PC-3 (cell line): ENCODE measurements at regions not wholly inside any gene's neighbourhood (a gene's known extent, or its start where the extent isn't known, plus 50 kb on each side); places are given as distances from the start of the nearest gene placed in this dataset.

ENCODE experiments used
- ATAC-seq: fragments of 200-7000 bp; cut with Tn5 transposase; 2 replicates; pipeline ENCODE4 v1.9.1; 2020; ENCODE audit warnings: mild to moderate bottlenecking, moderate library complexity
- BruUV-seq: library from RNA; stranded (reverse); fragments of 400-500 nt; replicated peaks from 2 replicates; lab custom pipeline; 2021; lab: Mats Ljungman, UMichigan
- CTCF ChIA-PET: fragments of 300-600 bp; sonication (Branson Sonifier 250); formaldehyde crosslinking; loops from one replicate; lab custom pipeline; 2022; ENCODE audit warnings: antibody characterized with exemption; lab: Charles Lee
- POLR2A ChIA-PET: fragments of 300-600 bp; sonication (Branson Sonifier 250); formaldehyde crosslinking; loops from one replicate; lab custom pipeline; 2022; ENCODE audit warnings: antibody characterized with exemption; ENCODE audit not compliant: unreplicated experiment; lab: Charles Lee
- DNase-seq: peaks from one replicate; pipeline ENCODE4 v3.0.0-alpha.2; 2015
- H2AFZ ChIP-seq: fragments of 300-600 bp; sonication (generic); 2 replicates; pipeline ENCODE4 v1.6.0; 2016; ENCODE audit warnings: antibody characterized with exemption, low read length
- H3F3A ChIP-seq: fragments of 300-600 bp; sonication (generic); one replicate; pipeline ENCODE4 v1.6.0; 2017; ENCODE audit warnings: antibody characterized with exemption, low read length, control low read depth, mild to moderate bottlenecking; ENCODE audit not compliant: unreplicated experiment
- H3K27ac ChIP-seq: fragments of 300-600 bp; sonication (generic); 2 replicates; pipeline ENCODE4 v1.5.1; 2016; ENCODE audit warnings: mild to moderate bottlenecking, low read length
- H3K27me3 ChIP-seq: fragments of 300-600 bp; sonication (generic); 2 replicates; pipeline ENCODE4 v1.6.1; 2016; ENCODE audit warnings: low read length, mixed read lengths
- H3K36me3 ChIP-seq: fragments of 300-600 bp; sonication (generic); 2 replicates; pipeline ENCODE4 v1.6.1; 2016; ENCODE audit warnings: low read depth, mixed run types, low read length, mixed read lengths
- H3K4me1 ChIP-seq: fragments of 300-600 bp; sonication (generic); 2 replicates; pipeline ENCODE4 v1.5.1; 2016; ENCODE audit warnings: low read length; ENCODE audit not compliant: insufficient read depth
- H3K4me2 ChIP-seq: fragments of 300-600 bp; sonication (generic); 2 replicates; pipeline ENCODE4 v1.6.0; 2016; ENCODE audit warnings: low read length
- H3K4me3 ChIP-seq: fragments of 300-600 bp; sonication (generic); 2 replicates; pipeline ENCODE4 v1.5.1; 2016; ENCODE audit warnings: mild to moderate bottlenecking, low read length, mixed read lengths
- H3K79me2 ChIP-seq: fragments of 300-600 bp; sonication (generic); 2 replicates; pipeline ENCODE4 v1.6.1; 2017; ENCODE audit warnings: low read length, mixed read lengths
- H3K9ac ChIP-seq: fragments of 300-600 bp; sonication (generic); 2 replicates; pipeline ENCODE4 v1.6.0; 2016; ENCODE audit warnings: mild to moderate bottlenecking, low read length
- H3K9me2 ChIP-seq: fragments of 300-600 bp; sonication (generic); replicated peaks from 2 replicates; pipeline ENCODE4 v1.6.1; 2016; ENCODE audit warnings: mixed run types, low read length, mixed read lengths
- H3K9me3 ChIP-seq: fragments of 300-600 bp; sonication (generic); 2 replicates; pipeline ENCODE4 v1.6.1; 2016; ENCODE audit warnings: low read length, mixed read lengths
- H4K20me1 ChIP-seq: fragments of 300-600 bp; sonication (generic); 2 replicates; pipeline ENCODE4 v1.6.1; 2016; ENCODE audit warnings: low read length, mixed read lengths
- EZH2 ChIP-seq: fragments of 300-600 bp; sonication (generic); IDR thresholded peaks from one replicate; pipeline ENCODE4 v1.6.1; 2017; ENCODE audit warnings: antibody characterized with exemption, mild to moderate bottlenecking, low read length; ENCODE audit not compliant: unreplicated experiment
- EZH2phosphoT487 ChIP-seq: fragments of 300-600 bp; sonication (generic); IDR thresholded peaks from 2 replicates; pipeline ENCODE4 v1.6.1; 2018; ENCODE audit warnings: mild to moderate bottlenecking, antibody characterized with exemption, low read length, borderline replicate concordance
- intact Hi-C: fragments of 100-400 bp; cut with micrococcal nuclease; formaldehyde crosslinking; loops from 2 replicates; pipeline ENCODE4 v1.9.0; 2023
- TF ChIP-seq, protein P1 (sequence below): fragments of 300-600 bp; sonication (generic); conservative IDR thresholded peaks from 2 replicates; pipeline ENCODE4 v1.5.1; 2017; ENCODE audit warnings: antibody characterized with exemption, low read depth, mild to moderate bottlenecking, low read length

GRCh38 chr18:10077986-10078385 is 164.2 kb downstream of the VAPA start:
- Histone ChIP-seq H3K9ac (no peak overlapping the region), H4K20me1 (no peaks in the 10 kb centered on the region), H3K9me2 (no peaks in the 10 kb centered on the region), H3K9me3 (peaks cover 19% of the 10 kb centered on the region), H3K36me3 (no peaks in the 10 kb centered on the region), H3K4me3 (no peak overlapping the region), H3K79me2 (no peaks in the 10 kb centered on the region), H3K27ac (no peak overlapping the region), H3F3A (no peaks in the 10 kb centered on the region), H3K4me1 (peaks cover 2% of the 10 kb centered on the region), H2AFZ (no peak overlapping the region), H3K4me2 (no peak overlapping the region), H3K27me3 (peaks cover 12% of the 10 kb centered on the region; the same call in 1 of the 2 replicates)
- no peak for ATAC-seq
- POLR2A ChIA-PET, result no interaction called here
- intact Hi-C loops, result no loop called here
- no TSS peak for BruUV-seq
- CTCF ChIA-PET, result no interaction called here
- no peak for DNase-seq
- TF ChIP-seq, protein P1, sequence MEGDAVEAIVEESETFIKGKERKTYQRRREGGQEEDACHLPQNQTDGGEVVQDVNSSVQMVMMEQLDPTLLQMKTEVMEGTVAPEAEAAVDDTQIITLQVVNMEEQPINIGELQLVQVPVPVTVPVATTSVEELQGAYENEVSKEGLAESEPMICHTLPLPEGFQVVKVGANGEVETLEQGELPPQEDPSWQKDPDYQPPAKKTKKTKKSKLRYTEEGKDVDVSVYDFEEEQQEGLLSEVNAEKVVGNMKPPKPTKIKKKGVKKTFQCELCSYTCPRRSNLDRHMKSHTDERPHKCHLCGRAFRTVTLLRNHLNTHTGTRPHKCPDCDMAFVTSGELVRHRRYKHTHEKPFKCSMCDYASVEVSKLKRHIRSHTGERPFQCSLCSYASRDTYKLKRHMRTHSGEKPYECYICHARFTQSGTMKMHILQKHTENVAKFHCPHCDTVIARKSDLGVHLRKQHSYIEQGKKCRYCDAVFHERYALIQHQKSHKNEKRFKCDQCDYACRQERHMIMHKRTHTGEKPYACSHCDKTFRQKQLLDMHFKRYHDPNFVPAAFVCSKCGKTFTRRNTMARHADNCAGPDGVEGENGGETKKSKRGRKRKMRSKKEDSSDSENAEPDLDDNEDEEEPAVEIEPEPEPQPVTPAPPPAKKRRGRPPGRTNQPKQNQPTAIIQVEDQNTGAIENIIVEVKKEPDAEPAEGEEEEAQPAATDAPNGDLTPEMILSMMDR, result no peak
- no peak for TF ChIP-seq EZH2
- no peak for TF ChIP-seq EZH2phosphoT487

DNA sequence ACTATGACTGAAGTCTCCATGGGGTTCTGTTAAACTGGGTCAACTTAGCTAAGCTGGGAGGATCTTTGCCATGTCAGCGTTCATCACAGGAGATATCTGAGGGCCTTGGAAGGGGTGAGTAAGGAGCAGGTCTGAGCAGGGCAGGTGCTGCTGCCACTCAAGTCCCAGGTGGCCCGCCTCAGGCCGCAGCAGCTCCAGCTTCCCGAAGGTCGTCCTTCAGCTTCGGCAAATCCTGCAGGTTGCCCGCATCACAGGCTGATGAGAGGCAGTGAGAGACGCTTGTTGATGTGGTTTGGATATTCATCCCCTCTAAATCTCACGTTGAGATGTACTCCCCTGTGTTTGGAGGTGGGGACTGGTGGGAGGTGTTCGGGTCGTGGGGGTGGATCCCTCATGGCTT is 166.6 kb downstream of the VAPA start:
- H3K9me2 ChIP-seq, result no peaks in the 10 kb centered on the region
- no peaks in the 10 kb centered on the region for H3K79me2 ChIP-seq
- no peaks in the 10 kb centered on the region for H3F3A ChIP-seq
- BruUV-seq, result no TSS peak
- H3K4me3 ChIP-seq, result no peak overlapping the region
- H3K27me3 ChIP-seq, result no peaks in the 10 kb centered on the region
- peaks cover 30% of the 10 kb centered on the region for H3K9me3 ChIP-seq
- ChIA-PET POLR2A (no interaction called here), CTCF (no interaction called here)
- H4K20me1 ChIP-seq, result no peaks in the 10 kb centered on the region
- H2AFZ ChIP-seq, result no peak overlapping the region
- intact Hi-C loops, result no loop called here
- no peaks in the 10 kb centered on the region for H3K4me1 ChIP-seq
- TF ChIP-seq EZH2 (no peak), EZH2phosphoT487 (no peak)
- TF ChIP-seq, protein P1, result no peak
- no peaks in the 10 kb centered on the region for H3K36me3 ChIP-seq
- no peak overlapping the region for H3K4me2 ChIP-seq
- ATAC-seq, result no peak
- no peak overlapping the region for H3K27ac ChIP-seq
- DNase-seq, result no peak
- no peak overlapping the region for H3K9ac ChIP-seq

DNA sequence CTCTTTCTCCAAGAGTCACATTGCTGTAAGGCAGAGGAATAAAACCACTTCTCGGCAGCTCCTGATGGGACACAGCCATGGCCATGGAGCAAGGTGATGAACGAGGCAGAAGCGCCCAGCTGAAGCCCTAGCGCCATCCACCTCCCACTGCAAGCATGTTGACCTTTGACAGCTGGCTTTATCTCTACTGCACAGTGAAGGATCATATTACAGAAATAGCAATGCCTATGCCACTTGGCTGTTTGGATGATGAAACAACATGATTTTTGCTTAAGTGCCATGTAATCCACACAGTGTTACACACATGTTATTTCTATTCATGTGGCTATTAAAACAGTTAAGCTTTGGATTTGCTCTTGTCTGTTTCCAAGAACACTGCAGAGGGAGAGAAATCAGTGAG is 167.7 kb downstream of the VAPA start:
- CTCF ChIA-PET, result no interaction called here

More for the DNA sequence above, 167.7 kb downstream of the VAPA start:
- no peak for TF ChIP-seq EZH2phosphoT487
- TF ChIP-seq, protein P1, result no peak
- no peak for TF ChIP-seq EZH2
- H4K20me1 ChIP-seq, result no peaks in the 10 kb centered on the region
- ATAC-seq (no peak), DNase-seq (no peak)
- no peak overlapping the region for H3K4me2 ChIP-seq
- H3K36me3 ChIP-seq, result no peaks in the 10 kb centered on the region
- no peaks in the 10 kb centered on the region for H3K9me2 ChIP-seq
- no peak overlapping the region for H2AFZ ChIP-seq
- no TSS peak for BruUV-seq
- POLR2A ChIA-PET, result no interaction called here
- H3K79me2 ChIP-seq, result no peaks in the 10 kb centered on the region
- H3F3A ChIP-seq, result no peaks in the 10 kb centered on the region
- no peaks in the 10 kb centered on the region for H3K27me3 ChIP-seq
- no peak overlapping the region for H3K27ac ChIP-seq
- H3K9ac ChIP-seq, result no peak overlapping the region
- H3K4me3 ChIP-seq, result no peak overlapping the region
- peaks cover 8% of the 10 kb centered on the region; the same call in 1 of the 2 replicates for H3K4me1 ChIP-seq
- intact Hi-C loops, result no loop called here
- H3K9me3 ChIP-seq, result peaks cover 30% of the 10 kb centered on the region
